ENCODE measurements at regions not wholly inside any gene's neighbourhood (a gene's known extent, or its start where the extent isn't known, plus 50 kb on each side); places are given as distances from the start of the nearest gene placed in this dataset.

DNA sequence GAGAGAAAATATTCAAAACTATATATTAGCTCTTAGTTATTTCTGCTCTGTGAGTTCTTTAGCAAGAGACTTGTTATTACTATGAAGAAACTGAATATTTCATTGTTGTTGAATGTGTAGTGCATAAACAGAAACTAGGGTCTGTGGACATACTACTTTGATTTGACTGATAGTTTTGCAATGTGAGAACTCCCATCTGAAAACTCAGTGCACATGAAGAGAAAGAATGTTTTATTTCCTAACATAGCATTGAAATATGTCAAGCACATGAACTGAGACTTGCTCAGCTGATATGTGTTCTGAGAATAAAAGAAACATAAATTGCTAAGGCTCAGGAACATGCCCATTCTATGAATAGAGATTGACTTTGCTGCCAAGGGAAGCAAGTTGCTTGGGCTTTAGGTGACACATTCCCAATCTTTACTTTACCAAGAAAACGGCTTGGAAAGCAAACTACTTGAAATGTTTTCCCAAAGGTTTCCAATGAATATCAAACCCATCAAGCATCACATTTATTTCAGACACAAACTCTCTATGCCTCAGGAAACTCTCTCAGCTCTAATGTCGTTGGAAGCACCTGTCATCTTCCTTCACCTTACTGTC is 290.4 kb downstream of the SLC16A7 start:
- Mint-ChIP-seq H3K4me1 (no peaks in the 10 kb centered on the region), H3K4me3 (no peak overlapping the region), H3K36me3 (no peaks in the 10 kb centered on the region), H3K27me3 (ENCODE audit: low read depth in 3 of 3) (no peaks in the 10 kb centered on the region), H3K9me3 (peaks cover 0 to 14% (median 4%) of the 10 kb centered on the region in 6 donors), H3K27ac (no peak overlapping the region)
- DNase-seq: no peak

DNA sequence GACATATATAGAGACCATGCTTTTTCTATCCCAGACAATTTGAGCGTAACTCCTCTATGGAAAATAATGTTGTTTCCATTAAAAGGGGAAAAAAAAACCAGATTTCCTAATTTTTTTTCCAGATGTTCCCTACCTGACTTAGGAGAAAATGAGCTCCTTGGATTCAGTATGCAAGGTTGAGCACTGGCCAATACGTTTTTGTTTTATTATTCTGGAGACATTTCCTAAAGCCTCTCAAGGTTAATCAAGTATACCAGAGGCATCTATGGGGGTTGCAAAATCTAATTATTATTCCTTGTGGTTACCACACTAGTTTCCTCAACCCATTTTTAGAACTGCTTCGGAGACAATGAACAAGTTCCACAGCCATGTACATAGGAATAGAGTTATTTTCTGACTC is 291.3 kb downstream of the SLC16A7 start:
- Mint-ChIP-seq H3K4me3 (no peak overlapping the region), H3K27ac (no peak overlapping the region), H3K36me3 (no peaks in the 10 kb centered on the region), H3K27me3 (ENCODE audit: low read depth in 3 of 3) (no peaks in the 10 kb centered on the region), H3K4me1 (no peaks in the 10 kb centered on the region), H3K9me3 (peaks cover 0 to 14% (median 4%) of the 10 kb centered on the region in 6 donors)
- DNase-seq: no peak

DNA sequence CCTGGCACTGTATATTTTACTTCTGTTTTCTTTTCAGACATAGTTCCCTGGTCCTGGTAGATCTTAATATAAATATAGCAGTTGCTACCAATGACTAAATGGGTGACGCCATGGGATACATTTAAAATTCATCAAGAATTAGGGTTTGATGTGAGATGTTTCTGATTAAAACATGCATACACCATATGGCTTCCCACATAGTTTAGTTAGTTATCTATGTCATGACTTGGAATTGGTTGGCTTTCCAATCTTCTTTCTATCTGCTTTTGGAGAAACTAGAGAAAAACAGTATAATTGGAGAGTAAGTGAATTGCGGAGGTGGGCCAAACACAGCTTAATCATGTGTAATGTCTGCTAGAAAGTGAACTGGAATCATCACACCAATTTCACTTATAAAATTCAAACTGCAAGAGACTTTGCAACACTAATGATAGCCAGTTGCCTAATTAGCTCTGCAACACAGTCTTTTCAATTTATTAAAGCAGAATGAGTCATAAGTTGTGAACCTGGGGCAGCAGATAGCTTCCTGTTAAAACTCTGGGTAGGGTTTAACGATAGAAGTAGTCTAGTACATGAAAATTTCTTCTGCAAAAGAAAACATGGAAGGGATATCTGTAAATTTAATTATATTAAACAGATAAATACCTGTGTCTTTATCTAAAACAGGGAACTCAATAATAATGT is 295.2 kb downstream of the SLC16A7 start:
- Mint-ChIP-seq H3K4me1 (no peaks in the 10 kb centered on the region), H3K9me3 (peaks cover 0 to 18% (median 5%) of the 10 kb centered on the region in 6 donors), H3K27me3 (ENCODE audit: low read depth in 3 of 3) (no peaks in the 10 kb centered on the region), H3K27ac (no peak overlapping the region), H3K36me3 (no peaks in the 10 kb centered on the region), H3K4me3 (no peak overlapping the region)
- DNase-seq: no peak

DNA sequence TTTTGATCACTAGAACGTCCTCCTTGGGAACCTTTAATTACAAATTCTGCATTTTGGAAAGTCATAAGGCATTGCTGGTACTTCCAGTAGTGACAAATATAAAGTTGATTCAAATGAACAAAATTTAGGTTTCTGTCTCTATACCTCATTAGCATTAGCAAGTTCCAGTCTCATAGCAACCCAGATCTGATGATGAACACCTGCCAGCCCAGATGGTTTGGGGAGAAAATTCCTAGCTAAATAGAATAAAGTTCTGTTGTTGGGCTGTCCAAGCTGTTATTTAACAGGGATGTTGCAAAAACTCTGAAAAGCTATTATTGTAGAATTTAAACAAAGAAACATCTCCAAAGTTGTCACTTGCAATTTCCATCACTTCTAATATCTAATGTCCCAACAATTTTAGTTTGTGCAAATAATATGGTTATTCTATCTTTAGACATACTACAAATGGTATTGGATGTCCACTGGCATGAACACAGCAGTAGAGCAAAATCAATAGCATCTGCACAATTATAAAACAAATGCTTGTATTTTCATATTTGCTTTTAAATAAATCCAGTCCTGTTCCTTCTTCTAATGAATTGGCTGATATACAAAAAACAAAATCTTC is 299.4 kb downstream of the SLC16A7 start:
- Mint-ChIP-seq H3K27ac (no peak overlapping the region), H3K27me3 (ENCODE audit: low read depth in 3 of 3) (no peaks in the 10 kb centered on the region), H3K9me3 (peaks cover 0 to 18% (median 8%) of the 10 kb centered on the region in 6 donors), H3K36me3 (no peaks in the 10 kb centered on the region), H3K4me3 (no peak overlapping the region), H3K4me1 (no peaks in the 10 kb centered on the region)
- DNase-seq: no peak

DNA sequence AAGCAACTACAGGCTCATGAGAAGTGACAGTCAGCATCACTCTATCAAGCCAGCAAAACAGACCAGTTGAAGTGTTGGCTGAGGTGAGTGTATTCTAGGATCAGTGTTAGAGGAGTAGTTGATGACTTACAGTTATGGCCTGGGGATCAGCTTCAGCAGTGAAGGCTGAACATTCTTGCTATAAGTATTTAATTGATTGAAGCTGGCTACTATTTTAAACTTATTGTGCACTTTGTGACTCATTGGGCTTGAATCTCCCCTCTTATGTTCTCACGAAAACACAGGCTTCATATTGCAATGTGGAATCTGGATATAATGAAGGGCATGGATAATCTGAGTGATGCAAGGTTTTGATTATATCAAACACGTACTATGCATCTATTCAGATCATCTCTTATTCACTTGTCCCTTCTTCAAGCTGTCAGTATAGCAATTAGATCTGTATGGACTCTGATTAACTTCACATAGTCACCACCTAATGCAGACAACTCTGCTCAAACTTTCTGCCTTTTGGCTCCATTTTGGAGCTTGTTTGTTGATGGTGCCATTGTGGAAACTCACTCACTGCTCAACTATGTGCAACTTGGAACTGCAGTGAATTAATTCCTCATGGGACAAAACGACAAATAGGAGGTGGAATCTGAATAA is 309.2 kb downstream of the SLC16A7 start:
- H3K27ac Mint-ChIP-seq: no peak overlapping the region
- no peak overlapping the region for H3K4me3 Mint-ChIP-seq
- H3K9me3 Mint-ChIP-seq: peaks cover 3 to 30% (median 8%) of the 10 kb centered on the region in 6 donors
- H3K27me3 Mint-ChIP-seq (ENCODE audit: low read depth in 3 of 3): peaks cover 0 to 2% (median 0%) of the 10 kb centered on the region in 3 donors
- DNase-seq: no peak
- no peaks in the 10 kb centered on the region for H3K36me3 Mint-ChIP-seq
- no peaks in the 10 kb centered on the region for H3K4me1 Mint-ChIP-seq

DNA sequence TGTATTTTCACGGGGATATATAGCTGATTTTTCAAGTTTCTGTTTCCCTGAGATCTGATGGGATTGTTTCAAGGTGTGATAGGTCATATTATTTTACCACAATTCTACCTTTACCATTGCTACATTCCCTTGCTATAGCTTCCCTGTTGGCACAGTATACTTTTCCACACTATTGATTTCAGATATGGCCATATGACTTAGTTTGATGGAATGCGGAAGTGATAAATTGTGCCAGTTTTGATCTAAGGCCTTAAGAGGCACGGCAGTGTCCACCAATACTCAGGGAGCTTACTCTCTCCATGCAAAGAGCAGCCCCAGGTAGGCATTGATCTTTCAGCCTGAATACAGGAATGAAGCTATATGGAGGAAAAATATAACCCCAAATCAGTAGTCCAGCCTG is 315.7 kb downstream of the SLC16A7 start:
- Mint-ChIP-seq H3K4me1 (no peaks in the 10 kb centered on the region), H3K9me3 (peaks cover 0 to 10% (median 3%) of the 10 kb centered on the region in 6 donors), H3K27me3 (ENCODE audit: low read depth in 3 of 3) (no peaks in the 10 kb centered on the region), H3K36me3 (no peaks in the 10 kb centered on the region), H3K27ac (no peak overlapping the region), H3K4me3 (no peak overlapping the region)
- DNase-seq: no peak

DNA sequence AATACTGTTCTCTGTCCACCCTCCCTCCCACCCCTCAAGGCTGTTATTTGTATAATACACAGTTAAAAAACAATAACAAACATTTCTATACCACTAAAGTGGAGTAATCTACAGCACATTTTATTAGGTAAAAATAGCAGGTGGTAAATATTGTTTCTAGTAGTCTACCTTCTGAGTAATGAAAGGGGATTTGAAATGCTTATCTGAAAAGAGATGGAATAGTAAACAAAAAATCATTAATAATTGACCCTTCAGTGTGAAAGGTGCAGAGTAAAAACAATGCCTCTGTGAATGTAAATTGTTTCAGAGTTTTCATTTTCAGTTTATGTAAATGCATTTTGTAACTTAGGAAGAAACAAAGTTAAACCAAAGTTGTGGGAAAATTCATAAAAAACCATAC is 321.2 kb downstream of the SLC16A7 start:
- Mint-ChIP-seq H3K36me3 (no peaks in the 10 kb centered on the region), H3K4me3 (no peak overlapping the region), H3K4me1 (no peaks in the 10 kb centered on the region), H3K27me3 (ENCODE audit: low read depth in 3 of 3) (no peaks in the 10 kb centered on the region), H3K27ac (no peak overlapping the region), H3K9me3 (peaks cover 0 to 11% (median 3%) of the 10 kb centered on the region in 6 donors)
- DNase-seq: no peak

DNA sequence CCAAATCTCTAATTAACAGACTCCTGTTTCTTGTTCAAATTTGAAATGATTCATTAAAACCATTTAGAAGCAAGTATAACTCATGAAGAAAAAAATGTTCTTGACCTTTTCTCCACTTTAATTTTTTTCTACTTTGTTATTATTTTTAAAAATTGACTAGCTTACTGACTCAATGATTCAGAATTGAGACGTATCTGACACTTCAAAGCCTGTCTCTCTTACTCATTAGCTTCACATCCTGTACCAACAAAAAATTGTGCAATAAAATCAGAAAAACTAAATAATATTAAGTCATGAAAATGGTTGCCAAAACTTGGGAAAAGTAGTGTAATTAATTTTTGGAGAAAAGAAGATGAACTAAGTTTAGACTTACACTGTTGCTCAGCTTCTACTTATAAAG is 331.2 kb downstream of the SLC16A7 start:
- Mint-ChIP-seq H3K27me3 (ENCODE audit: low read depth in 3 of 3) (no peaks in the 10 kb centered on the region), H3K27ac (no peak overlapping the region), H3K36me3 (no peaks in the 10 kb centered on the region), H3K4me1 (no peaks in the 10 kb centered on the region), H3K4me3 (no peak overlapping the region), H3K9me3 (peaks cover 7 to 24% (median 16%) of the 10 kb centered on the region in 6 donors)
- no peak for DNase-seq

DNA sequence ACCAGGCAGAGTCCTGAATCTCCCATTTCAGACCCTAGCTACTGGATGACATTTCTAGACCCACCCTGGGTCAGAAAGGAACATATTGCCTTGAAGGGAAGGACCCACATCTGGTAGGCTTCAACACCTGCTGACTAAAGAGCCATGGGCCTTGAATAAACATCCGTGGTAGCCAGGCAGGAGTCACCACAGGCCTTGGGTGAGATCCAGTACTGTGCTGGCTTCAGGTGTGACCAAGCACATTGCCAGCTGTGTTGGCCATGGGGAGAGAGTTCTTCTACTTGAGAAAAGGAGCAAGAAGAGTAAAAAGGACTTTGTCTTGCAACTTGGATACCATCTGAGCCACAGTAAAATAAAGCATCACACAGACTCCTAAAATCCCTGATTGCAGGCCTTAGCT is 332.6 kb downstream of the SLC16A7 start:
- Mint-ChIP-seq H3K9me3 (peaks cover 8 to 24% (median 15%) of the 10 kb centered on the region in 6 donors), H3K27me3 (ENCODE audit: low read depth in 3 of 3) (no peaks in the 10 kb centered on the region), H3K4me3 (no peak overlapping the region), H3K27ac (no peak overlapping the region), H3K4me1 (no peaks in the 10 kb centered on the region), H3K36me3 (no peaks in the 10 kb centered on the region)
- no peak for DNase-seq

DNA sequence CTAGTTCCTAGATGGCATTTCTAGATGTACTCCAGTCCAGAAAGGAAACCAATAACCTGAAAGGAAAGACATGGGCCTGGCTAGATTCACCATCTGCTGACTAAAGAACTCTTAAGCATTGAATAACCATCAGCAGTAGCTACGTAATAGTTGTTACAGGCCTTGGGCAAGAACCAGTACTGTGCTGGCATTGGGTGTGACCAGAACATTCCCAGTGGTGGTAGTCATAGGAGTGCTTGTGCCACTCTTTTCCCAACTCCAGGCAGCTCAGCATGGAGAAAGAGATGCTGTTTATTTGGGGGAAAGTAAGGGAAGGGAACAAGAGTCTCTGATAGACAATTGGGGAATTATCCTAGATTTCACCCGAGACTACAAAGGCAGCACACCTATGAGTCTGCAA is 333.3 kb downstream of the SLC16A7 start:
- no peak overlapping the region for H3K27ac Mint-ChIP-seq
- H3K4me1 Mint-ChIP-seq: no peaks in the 10 kb centered on the region
- H3K36me3 Mint-ChIP-seq: no peaks in the 10 kb centered on the region
- DNase-seq: no peak
- no peaks in the 10 kb centered on the region for H3K27me3 Mint-ChIP-seq (ENCODE audit: low read depth in 3 of 3)
- peaks cover 8 to 24% (median 13%) of the 10 kb centered on the region in 6 donors for H3K9me3 Mint-ChIP-seq
- no peak overlapping the region for H3K4me3 Mint-ChIP-seq

DNA sequence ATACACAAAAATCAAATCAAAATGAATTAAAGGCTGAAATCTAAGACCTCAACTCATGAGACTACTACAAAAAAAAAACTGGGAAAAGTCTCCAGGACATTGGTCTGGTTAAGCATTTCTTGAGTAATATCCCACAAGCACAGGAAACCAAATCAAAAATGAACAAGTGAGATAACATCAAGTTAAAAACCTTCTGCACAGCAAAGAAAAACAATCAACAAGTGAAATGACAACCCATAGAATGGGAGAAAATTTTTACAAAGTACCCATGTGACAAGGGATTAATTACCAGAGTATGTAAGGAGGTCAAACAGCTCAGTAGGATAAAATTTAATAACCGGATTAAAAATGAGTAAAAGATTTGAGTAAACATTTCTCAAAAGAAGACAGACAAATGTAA is 338.7 kb downstream of the SLC16A7 start:
- no peaks in the 10 kb centered on the region for H3K36me3 Mint-ChIP-seq
- no peaks in the 10 kb centered on the region for H3K27me3 Mint-ChIP-seq (ENCODE audit: low read depth in 3 of 3)
- peaks cover 3 to 19% (median 8%) of the 10 kb centered on the region in 6 donors for H3K9me3 Mint-ChIP-seq
- H3K4me3 Mint-ChIP-seq: no peak overlapping the region
- no peaks in the 10 kb centered on the region for H3K4me1 Mint-ChIP-seq
- no peak overlapping the region for H3K27ac Mint-ChIP-seq
- DNase-seq: no peak

DNA sequence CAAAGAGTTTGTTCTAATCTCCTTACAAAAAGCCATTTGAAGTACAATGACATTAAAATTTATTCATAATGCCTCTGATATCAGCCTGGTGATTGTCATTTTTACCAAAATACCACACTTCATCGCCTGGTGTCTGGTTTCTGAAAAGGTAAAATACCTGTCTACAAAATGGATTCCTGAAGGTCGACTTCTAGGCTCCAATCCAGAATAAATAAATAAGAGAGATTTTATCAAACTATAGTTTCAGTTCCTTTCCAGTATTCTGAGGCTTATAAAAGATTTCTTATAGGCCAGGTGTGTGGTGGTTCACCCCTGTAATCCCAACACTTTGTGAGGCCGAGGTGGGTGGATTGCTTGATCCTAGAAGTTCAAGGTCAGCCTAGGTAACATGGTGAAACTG is 340.7 kb downstream of the SLC16A7 start:
- H3K9me3 Mint-ChIP-seq: peaks cover 3 to 11% (median 6%) of the 10 kb centered on the region in 6 donors
- no peak for DNase-seq
- H3K4me3 Mint-ChIP-seq: no peak overlapping the region
- H3K27ac Mint-ChIP-seq: no peak overlapping the region
- H3K36me3 Mint-ChIP-seq: no peaks in the 10 kb centered on the region
- H3K27me3 Mint-ChIP-seq (ENCODE audit: low read depth in 3 of 3): peaks cover 0 to 1% (median 0%) of the 10 kb centered on the region in 3 donors
- no peaks in the 10 kb centered on the region for H3K4me1 Mint-ChIP-seq

DNA sequence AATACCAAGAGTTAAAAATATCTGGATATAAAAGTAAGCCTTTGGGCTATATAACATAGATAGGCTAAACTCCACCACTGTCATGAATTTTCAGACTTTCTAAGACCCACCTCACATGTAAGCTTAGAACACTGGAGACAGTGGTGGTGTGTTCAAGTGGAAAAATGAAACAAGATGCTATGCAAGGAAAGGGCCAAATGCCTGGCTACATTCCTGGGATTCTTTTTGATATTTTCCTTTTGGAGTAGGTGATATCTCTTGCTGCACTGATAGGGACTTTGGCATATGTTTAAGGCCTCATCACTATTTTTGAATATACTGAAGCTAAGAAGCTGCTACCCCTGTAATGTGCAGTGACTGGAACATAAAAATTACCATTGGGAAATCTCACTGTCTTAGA is 341.3 kb downstream of the SLC16A7 start:
- H3K4me3 Mint-ChIP-seq: no peak overlapping the region
- H3K9me3 Mint-ChIP-seq: peaks cover 2 to 11% (median 4%) of the 10 kb centered on the region in 6 donors
- H3K27me3 Mint-ChIP-seq (ENCODE audit: low read depth in 3 of 3): peaks cover 0 to 3% (median 0%) of the 10 kb centered on the region in 3 donors
- H3K36me3 Mint-ChIP-seq: no peaks in the 10 kb centered on the region
- DNase-seq: no peak
- no peak overlapping the region for H3K27ac Mint-ChIP-seq
- H3K4me1 Mint-ChIP-seq: no peaks in the 10 kb centered on the region

Measured in immature natural killer cell (primary cell).